HG03571 (cell line): ENCODE measurements at regions not wholly inside any gene's neighbourhood (a gene's known extent, or its start where the extent isn't known, plus 50 kb on each side); places are given as distances from the start of the nearest gene placed in this dataset.

Source experiments
- ATAC-seq: cut with Tn5 transposase; IDR thresholded peaks from one replicate; pipeline ENCODE4 v1.9.1; 2021; ENCODE audit not compliant: unreplicated experiment

DNA sequence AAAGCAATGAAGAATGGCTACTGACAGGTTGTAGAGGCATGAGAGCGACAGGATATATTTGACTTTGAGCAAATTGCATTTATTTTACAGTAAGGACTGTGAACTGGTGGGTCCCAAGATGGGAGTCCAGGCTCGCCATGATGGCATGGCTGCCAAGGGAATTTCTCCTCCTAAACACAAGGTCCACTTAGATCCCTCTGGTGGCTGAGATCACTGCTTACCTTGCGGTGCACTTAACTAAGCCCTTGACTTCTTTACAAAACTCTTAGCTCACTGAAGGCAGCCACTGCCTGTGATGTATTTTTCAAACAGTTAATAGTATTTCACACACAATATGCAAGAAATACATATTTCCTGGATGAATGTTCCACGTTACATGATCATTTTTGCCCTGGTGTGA is 50.3 kb upstream of the SORBS2 start:
- no peak for ATAC-seq

DNA sequence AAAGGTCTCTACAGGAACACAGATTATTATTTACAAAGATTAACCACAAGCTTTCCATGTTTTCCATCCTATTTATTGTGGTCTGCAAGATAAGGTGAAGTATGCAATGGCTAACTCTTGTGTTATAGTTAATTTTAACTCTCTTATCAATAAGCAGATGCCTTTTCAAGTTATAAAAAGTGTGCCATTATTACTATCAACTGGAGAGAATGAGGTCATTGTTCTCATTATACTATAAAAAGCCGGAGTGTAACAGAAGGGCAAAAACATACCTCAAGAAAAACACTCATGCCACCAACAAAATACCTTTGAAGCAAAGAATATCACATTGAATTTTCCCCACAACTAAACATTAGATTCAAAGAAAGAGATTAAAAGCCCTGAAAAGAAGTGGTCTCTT is 52.0 kb upstream of the SORBS2 start:
- ATAC-seq: no peak

DNA sequence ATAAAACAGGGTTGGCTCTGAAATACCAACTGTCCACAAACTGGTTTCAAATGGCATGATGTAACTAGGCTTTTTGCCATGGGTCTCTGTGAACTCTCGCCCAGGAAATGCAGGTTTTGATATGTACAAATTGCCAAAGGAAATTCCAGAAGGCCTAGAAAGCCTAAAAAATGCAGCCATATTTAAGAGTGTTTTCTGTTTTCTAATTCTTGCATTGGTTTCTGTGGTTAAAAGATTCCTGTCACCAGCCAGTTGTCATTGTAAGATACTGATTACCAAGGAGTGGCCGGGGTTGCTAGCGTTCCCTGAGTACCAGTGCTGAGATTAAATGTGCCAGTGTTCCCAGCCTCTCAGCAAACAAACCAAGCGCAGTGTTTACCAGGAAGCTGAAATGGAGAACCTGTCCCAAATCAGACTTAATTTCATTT is 53.9 kb upstream of the SORBS2 start:
- ATAC-seq: no peak

DNA sequence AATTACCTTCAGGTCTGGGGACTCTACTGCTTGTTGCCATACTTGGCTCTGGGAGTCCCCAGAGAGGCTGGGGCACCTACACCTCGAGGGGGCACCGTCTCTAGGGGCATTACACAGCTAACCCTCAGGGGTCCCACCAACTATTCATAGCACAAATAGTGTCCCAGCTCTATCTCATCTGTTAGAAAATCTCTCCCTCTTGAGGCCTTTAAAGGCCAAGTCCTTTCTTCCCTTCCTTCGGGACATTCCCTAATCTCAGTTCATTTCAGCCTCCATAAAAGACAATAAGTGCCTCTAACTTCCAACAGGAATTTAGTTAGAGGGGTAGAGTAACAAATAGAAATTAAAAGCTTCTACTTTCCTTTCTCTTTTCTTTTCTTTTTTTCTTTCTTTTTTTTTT is 55.8 kb upstream of the SORBS2 start:
- ATAC-seq: no peak

DNA sequence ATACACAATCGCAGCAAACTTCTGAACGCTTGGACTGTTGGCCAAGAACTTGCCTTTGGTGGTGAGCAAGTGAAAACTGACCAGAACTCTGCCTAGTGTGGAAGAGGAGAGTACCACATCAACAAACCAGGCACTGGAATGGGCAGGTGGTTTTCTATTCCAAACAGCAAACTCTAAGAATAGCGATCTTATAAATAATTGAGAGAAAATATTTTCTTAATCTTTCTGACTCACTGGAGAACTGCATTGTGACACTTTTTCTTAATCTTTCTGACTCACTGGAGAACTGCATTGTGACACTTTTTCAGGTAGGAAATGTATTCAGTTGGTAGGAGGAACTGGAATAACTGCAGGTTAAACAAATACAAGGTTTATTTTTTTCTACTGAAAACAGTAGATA is 57.0 kb upstream of the SORBS2 start:
- no peak for ATAC-seq

DNA sequence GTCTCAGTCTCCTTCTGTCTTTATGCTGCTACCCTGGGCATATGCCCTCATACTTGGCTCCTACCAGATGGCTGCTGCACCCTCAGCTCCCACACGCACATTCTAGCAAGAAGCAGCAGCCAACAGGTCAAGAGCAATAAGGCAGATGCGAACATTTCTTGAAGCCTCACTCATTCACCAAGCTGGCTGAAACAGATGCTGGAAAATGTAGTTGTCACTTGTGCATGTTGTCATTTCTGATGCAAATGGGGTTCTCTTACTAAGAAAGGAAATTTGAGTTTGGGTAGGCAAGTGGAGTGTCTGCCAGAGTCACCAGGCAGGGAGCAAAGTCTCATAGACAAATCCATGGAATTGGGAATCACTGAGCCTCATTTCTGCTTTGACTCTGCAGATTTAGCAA is 57.4 kb upstream of the SORBS2 start:
- no peak for ATAC-seq

DNA sequence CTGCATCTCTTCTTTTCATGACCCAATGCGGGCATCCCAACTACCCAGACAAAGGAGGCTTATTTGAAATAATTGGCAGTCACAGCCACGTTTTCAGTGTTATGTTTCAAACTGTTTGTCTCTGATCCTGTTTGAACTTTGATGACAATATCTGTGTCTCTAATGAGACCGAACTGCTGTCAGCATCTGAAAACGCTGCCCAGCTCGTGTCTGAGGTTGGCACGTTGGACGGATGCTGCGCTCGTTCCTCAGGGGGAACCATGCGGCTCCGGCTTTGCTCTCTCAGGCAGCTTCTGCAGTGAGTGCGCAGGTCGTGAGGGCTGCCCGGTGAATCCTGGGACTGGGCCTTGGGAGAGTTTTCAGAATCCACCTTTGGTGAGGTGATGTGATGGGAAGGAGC is 58.4 kb upstream of the SORBS2 start:
- no peak for ATAC-seq

DNA sequence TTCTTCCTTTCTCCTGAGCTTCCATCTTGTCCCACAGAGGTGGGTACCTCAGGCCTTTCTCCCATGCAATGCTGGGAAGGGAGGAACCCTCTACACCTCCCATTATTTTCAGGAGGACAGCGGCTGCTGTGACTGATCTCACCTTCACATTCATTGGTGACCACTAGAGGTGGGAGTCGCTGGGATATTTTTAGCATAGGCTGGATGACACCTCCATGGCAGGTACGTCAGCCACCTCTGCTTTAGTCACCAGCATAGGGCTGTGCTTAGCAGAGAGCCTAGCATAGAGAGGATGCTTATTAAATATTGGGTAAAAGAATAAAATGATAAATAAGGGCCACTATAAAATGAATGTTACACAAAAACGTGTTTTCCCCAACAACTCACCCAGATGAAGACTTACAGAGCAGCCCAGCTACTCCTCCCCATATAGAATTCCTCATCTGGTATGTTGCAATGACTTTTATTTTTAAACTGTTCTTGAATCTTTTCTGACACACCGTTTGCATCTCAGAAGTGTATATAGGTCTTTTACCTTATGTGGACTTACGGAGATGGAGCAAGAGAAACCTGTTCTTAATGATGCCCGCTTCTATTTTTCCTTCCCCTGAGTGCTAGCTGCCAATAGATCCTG is 60.9 kb upstream of the SORBS2 start:
- ATAC-seq: no peak

DNA sequence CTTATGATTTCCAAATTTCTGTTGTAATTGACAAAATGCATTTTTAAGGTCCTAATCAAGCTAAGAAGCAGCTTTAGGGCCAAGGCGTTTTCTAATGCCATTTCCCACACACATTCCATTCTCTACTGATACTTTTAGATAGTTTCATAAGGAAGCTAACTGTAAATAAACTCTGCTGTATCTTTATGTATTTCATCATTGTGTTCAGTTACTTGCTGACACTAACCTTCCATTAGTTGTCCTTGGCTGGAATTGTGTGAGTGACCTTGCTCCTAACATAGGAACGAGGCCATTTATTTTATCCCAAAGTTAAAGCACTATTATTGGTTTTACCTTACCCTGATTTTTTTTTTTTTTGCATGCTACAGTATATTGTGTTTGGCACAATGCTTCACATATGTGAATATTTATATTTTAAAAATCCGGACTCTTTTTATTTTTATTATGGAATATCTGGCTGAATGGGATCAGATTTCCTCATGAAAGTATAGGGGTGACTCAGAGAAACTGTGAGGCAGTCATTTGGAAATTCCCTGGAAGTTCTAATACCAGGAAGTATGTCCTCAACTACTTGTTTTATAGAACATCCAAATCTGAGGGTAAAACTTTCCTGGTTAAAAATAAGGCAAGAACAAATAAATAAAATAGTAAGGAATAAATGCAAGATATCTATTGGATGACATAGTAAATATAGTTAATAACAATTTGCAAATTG is 62.7 kb upstream of the SORBS2 start:
- no peak for ATAC-seq

DNA sequence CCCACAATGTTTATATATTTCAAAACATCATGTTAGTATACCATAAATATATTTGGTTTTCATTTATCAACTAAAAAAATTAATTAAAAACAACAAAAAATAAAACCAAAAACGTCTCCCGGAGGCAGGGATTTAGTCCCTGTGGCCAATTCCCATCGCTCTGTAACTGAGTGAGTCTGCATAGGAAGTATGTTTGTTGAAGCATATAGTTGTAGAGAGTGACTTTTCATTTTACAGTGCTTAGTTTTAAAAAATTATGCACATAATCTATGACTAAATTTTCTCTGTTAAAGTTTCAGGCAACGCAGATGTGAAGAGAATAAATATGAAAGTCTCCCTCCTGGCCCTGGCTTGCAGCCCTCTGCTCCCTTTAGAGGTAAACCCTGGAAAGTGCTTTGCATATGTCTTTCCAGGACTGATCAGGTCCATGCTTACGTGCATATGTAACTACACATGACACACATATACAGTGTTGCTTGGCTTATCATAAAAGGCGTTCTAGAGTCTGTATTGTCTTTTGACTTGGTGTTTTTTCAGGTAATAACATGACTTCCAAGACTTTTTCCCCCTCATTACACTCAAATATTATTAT is 63.4 kb upstream of the SORBS2 start:
- ATAC-seq: no peak

DNA sequence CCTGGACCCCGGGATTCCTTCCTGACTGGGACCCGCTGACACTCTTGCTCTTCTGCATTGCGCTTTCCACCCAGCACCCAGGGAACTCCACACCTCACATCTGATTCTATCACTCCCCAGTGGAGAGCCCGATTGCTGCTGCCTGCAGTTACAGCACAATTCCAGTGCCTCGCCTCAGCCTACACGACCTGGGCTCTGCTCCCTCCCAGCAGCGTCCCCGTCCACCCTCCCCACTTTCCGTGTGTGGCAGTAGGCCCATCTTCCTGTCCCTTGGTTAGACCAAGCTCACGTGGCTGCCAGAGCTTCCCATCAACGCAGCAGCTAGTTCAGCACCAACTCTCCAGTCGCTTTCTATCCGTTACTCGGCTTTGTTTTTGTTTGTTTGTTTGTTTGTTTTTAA is 66.6 kb upstream of the SORBS2 start:
- ATAC-seq: no peak

DNA sequence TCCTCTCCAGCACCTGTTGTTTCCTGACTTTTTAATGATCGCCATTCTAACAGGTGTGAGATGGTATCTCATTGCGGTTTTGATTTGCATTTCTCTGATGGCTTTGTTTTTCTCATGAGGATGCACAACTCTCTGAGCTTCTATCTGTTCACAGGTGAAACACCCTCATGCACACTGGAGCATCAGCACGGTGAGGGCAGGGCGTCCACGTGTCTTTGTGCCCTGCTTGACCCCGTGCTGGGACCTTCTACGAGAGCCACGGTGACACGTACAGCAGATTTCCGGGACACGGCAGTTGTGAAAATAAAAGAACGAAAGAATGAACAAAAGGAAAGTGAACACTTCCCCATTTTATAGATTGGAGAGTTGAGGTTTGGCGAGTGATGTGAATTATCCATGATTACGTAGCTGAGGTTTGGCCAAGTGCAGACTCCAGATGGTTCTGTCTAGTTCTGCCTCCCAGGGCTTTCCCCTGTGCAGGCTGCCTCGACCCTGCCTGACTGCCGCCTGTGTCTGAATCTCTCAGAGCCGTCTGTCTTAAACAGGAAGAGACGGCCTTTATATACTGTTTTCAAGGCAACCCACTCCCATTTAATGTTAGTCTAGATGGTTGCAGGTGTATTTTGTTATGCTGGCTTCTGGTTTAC is 67.8 kb upstream of the SORBS2 start:
- ATAC-seq: no peak

DNA sequence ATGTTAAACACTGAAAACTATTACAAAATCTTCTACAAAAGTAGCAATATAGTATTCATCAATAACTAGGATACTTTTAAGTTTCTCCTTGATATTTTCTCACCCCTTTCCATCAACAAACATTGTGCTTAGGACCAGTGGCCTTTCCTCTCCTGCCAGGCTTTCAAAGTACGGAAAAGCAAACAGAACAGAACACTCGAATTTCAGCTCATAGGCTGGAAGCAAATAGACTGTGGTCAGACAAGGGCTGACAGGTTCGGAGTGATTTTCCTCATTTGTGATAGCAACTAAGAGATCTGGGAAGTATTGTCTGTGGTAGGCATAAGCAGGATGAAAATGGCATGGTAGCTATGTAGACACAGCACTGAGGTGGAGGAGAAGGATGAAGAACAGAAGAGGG is 68.6 kb upstream of the SORBS2 start:
- ATAC-seq: no peak

DNA sequence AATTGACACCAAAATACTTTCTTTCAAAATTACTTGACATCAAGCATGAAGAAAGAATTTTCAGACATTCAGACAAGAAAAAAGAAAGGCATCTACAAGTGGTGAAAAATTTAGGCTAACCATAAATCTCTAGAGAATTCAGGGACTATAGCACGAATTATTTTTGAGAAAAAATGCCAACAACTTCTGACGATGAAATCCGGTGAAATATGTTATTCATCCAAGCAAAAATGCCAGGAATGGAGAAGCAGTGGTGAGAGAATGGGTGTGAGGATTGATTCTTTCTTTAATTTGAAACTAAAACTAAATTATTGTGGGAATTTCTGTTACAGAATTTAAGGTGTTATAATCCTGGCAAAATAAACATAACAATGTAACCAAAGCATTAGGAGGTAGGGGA is 69.4 kb upstream of the SORBS2 start:
- ATAC-seq: no peak

DNA sequence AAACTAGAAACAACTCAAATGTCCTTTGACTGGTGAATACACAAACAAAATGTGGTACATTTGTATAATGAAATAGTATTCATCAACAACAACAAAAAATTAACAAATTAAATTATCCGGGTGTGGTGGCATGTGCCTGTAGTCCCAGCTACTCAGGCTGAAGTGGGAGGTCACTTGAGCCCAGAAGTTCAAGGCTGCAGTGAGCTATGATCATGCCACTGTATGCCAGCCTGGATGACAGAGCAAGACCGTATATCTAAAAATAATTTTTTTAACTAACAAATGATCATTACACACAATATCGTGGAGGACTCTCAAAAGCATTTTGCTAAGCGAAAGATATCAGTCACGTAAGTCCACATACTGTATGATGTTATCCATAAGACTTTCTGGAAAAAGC is 71.6 kb upstream of the SORBS2 start:
- ATAC-seq: no peak

DNA sequence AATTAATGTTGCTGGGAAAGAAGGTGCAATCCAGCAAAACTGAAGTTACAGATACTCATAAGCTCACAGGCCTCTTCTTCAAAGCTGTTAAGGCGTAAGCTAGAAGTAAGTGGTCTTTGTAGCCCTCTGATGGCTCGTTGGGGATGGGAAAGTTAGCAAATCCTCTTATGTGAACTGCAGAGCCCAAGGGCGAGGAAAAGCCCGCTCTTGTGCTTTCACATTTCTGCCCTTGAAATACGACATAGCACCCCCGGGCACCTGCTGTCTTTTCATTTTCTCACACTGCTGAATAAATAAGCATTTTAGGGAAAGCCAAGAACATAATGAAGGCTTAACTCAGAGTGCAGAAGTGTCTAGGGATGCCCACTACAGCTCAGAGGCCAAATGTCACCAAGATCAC is 73.1 kb upstream of the SORBS2 start:
- no peak for ATAC-seq

DNA sequence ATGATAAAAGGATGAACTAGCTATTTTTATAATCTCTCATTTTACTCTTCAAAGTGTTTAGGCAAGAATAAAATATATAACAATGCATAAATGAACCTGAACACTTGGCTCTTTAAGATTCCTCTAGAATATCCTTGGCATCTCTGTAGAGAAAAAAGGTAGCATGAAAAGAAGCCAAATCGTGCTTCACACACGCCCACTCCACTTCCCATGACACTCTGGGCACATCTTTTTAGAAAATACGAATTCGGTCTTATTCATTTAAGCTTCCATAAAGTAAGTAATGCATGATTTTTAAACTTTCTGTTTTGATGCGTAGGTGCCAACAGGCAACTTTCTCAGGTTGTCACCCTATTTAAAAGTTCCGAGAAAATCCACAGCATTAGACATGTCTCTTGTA is 73.6 kb upstream of the SORBS2 start:
- no peak for ATAC-seq

DNA sequence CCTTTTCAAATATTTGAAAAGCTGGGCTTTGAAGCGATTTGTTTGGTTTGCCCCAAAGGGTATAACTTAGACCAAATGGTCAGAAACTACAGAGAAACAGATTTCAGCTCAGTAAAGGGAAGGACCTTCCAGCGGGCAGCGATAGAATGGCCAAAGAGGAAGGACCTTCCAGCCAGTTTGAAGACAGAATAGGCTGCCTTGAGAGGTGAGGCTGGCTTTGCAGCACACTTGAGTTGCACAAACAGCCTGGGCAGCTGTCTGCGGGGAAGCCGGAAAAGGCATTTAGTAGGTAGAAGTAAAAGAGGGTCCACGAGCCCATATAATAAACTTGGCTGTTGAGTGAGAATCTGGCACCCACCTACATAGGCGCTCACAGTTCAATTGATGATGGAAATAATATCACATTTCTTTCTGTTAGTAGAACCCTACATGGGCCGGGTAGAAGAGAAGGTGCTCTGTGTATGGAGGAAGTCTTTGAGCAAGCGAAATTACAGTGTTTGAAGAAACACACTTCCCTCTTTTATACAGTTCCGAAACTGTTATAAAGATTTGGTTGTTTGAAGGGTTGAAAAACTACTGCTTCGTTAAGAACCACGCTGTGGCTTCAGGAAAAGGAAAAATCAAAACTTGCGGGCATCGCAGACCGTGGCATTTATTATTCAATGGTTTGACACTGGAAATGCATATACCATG is 75.0 kb upstream of the SORBS2 start:
- no peak for ATAC-seq

DNA sequence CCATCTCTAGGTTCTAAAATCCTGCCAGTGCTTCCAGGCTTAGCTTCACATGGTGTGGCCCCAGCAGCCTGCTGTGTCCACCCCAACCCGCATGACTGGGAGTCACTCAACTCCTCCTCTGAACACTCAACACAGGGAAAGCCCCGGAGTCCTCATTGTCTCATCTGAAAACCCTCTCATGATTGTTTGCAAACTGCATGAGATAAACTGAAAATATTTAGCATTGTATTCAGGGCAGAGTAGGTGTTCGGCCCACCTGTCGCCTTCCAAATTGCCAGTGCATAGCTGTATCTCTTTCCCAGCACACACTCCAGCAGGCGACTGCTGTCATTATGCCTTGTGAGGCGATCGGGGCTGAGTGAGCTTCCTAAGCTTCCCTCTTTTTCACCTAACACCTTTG is 76.7 kb upstream of the SORBS2 start:
- ATAC-seq: no peak

DNA sequence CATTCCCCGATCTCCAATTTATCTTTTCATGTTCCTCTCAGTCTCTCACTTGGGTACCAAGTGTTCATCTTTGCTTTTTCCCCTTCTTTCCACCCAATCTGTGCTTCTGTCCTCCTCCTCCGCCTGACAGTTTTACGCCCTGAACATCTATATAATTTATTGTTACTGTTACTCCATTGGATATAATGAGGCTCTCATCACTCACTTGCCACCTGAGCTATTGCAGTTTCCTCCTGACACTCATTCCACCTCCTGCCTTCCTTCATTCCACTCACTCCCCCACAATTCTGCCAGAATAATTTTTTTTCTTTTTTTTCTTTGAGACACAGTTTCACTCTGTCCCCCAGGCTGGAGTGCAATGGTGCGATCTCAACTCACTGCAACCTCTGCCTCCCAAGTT is 77.6 kb upstream of the SORBS2 start:
- ATAC-seq: no peak

DNA sequence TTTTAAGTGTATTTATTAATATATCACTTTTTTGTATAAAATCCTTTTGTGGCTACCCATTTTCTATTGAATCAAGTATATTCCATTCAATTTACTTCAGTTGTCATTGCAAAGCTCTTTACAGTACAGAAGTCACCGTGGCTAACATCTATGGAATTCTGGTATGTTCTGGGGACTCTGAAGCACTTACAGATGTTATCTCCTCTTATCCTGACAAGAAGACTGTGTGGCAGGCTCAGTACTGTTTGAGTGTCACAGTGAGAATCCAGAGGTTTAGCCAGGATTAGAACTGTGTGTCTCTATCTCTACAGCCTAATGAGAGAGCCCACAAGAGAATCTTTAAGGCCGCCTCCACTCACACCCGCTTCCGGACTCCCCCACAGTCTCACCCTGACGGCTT is 78.2 kb upstream of the SORBS2 start:
- no peak for ATAC-seq

DNA sequence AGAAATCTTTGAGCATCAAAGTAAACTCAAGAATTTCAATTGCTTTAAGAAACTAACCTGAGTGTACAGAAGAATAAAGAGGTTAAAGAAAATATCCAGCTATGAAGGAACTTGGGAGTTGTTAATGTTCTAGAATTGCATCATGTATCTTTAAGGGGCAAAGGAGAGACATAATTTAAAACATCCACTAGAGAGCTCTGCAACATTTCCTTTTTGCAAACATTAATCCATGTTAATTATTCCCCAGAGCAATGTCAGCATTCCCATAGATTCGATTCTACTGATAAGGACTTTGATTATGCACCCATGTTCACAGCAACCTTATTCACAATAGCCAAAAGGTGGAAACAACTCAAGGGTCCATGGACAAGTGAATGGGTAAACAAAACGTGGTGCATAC is 80.2 kb upstream of the SORBS2 start:
- ATAC-seq: no peak
